ENCODE measurements at regions not wholly inside any gene's neighbourhood (a gene's known extent, or its start where the extent isn't known, plus 50 kb on each side); places are given as distances from the start of the nearest gene placed in this dataset.

- H3K9me2 ChIP-seq (ENCODE audit: insufficient read depth, low read length): no peaks in the 10 kb centered on the region
- no peaks in the 10 kb centered on the region for H3F3A ChIP-seq (ENCODE audit: insufficient read depth, low read length, poor library complexity, severe bottlenecking)
- no peaks in the 10 kb centered on the region for H3K36me3 ChIP-seq (ENCODE audit: insufficient read depth, low read length)
- H3K79me2 ChIP-seq (replicated peaks; ENCODE audit: insufficient read depth, low read length): no peaks in the 10 kb centered on the region
- no peak overlapping the region for H3K4me3 ChIP-seq (ENCODE audit: low read length)
- no peak for TF ChIP-seq RAD21 (conservative IDR thresholded peaks at IDR 0.05)
- H3K9ac ChIP-seq (ENCODE audit: low read length): no peak overlapping the region
- H3K4me2 ChIP-seq (ENCODE audit: low read length): no peak overlapping the region
- no peak overlapping the region for H2AFZ ChIP-seq (ENCODE audit: low read depth, low read length)
- H4K20me1 ChIP-seq (ENCODE audit: insufficient read depth): no peaks in the 10 kb centered on the region
- no peak overlapping the region for H3K27ac ChIP-seq (ENCODE audit: low read length)
- no peaks in the 10 kb centered on the region for H3K27me3 ChIP-seq (ENCODE audit: insufficient read depth, low read depth, low read length)
- no peaks in the 10 kb centered on the region for H3K9me3 ChIP-seq (ENCODE audit: low read length)
Measured at GRCh38 chr2:88834376-88834775, 142.9 kb downstream of the RPIA start.

- Histone ChIP-seq H2AFZ (ENCODE audit: low read depth, low read length) (no peak overlapping the region), H3K27me3 (ENCODE audit: insufficient read depth, low read depth, low read length) (no peaks in the 10 kb centered on the region), H3K9ac (ENCODE audit: low read length) (no peak overlapping the region), H3K9me2 (ENCODE audit: insufficient read depth, low read length) (no peaks in the 10 kb centered on the region), H4K20me1 (ENCODE audit: insufficient read depth) (no peaks in the 10 kb centered on the region), H3K9me3 (ENCODE audit: low read length) (no peaks in the 10 kb centered on the region), H3K36me3 (ENCODE audit: insufficient read depth, low read length) (no peaks in the 10 kb centered on the region), H3K79me2 (replicated peaks; ENCODE audit: insufficient read depth, low read length) (no peaks in the 10 kb centered on the region), H3F3A (ENCODE audit: insufficient read depth, low read length, poor library complexity, severe bottlenecking) (no peaks in the 10 kb centered on the region), H3K4me3 (ENCODE audit: low read length) (no peak overlapping the region), H3K27ac (ENCODE audit: low read length) (no peak overlapping the region), H3K4me2 (ENCODE audit: low read length) (no peak overlapping the region)
- TF ChIP-seq POLR2AphosphoS5 (IDR thresholded peaks at IDR 0.05) (no peak), REST (IDR thresholded peaks at IDR 0.05; ENCODE audit: borderline replicate concordance) (no peak), EZH2 (IDR thresholded peaks at IDR 0.05; ENCODE audit: borderline replicate concordance, insufficient read depth, low read length, poor library complexity, severe bottlenecking) (no peak), SMC3 (conservative IDR thresholded peaks at IDR 0.05; ENCODE audit: poor library complexity) (no peak), TAF1 (IDR thresholded peaks at IDR 0.05; ENCODE audit: low read depth) (no peak), MXI1 (conservative IDR thresholded peaks at IDR 0.05; ENCODE audit: poor library complexity, severe bottlenecking) (no peak), EP300 (conservative IDR thresholded peaks at IDR 0.05; ENCODE audit: poor library complexity, severe bottlenecking) (no peak), RAD21 (conservative IDR thresholded peaks at IDR 0.05) (no peak)
- TF ChIP-seq, protein P1, sequence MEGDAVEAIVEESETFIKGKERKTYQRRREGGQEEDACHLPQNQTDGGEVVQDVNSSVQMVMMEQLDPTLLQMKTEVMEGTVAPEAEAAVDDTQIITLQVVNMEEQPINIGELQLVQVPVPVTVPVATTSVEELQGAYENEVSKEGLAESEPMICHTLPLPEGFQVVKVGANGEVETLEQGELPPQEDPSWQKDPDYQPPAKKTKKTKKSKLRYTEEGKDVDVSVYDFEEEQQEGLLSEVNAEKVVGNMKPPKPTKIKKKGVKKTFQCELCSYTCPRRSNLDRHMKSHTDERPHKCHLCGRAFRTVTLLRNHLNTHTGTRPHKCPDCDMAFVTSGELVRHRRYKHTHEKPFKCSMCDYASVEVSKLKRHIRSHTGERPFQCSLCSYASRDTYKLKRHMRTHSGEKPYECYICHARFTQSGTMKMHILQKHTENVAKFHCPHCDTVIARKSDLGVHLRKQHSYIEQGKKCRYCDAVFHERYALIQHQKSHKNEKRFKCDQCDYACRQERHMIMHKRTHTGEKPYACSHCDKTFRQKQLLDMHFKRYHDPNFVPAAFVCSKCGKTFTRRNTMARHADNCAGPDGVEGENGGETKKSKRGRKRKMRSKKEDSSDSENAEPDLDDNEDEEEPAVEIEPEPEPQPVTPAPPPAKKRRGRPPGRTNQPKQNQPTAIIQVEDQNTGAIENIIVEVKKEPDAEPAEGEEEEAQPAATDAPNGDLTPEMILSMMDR (IDR thresholded peaks at IDR 0.05; ENCODE audit: poor library complexity, severe bottlenecking): no peak
Measured at GRCh38 chr2:88834866-88835265, 143.4 kb downstream of the RPIA start.

DNA sequence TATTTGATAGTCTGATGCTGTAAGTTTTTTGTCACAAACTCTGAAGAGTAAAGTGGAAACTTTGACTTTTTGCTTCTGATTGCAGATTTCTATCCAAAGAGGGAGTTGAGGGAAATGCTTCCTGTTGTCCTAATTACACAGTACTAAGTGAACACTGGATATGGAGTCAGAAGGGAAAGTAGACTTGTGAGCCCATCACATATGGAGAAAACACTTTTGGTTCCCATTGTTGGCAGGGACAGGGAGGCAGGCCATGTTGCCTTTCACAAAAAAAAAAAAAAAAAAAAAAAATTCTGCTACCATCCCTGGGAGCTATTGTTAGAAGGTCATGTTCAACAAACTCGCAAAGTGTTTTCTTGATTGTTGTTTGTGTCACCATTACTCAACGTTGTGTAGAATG lies 144.3 kb downstream of the RPIA start:
- Histone ChIP-seq H3K9me3 (ENCODE audit: low read length) (no peaks in the 10 kb centered on the region), H3K27ac (ENCODE audit: low read length) (no peak overlapping the region), H4K20me1 (ENCODE audit: insufficient read depth) (no peaks in the 10 kb centered on the region), H3K79me2 (replicated peaks; ENCODE audit: insufficient read depth, low read length) (no peaks in the 10 kb centered on the region), H3K36me3 (ENCODE audit: insufficient read depth, low read length) (no peaks in the 10 kb centered on the region), H3K4me3 (ENCODE audit: low read length) (no peak overlapping the region), H3K27me3 (ENCODE audit: insufficient read depth, low read depth, low read length) (no peaks in the 10 kb centered on the region), H3K9me2 (ENCODE audit: insufficient read depth, low read length) (no peaks in the 10 kb centered on the region), H3K4me2 (ENCODE audit: low read length) (no peak overlapping the region), H2AFZ (ENCODE audit: low read depth, low read length) (no peak overlapping the region), H3K9ac (ENCODE audit: low read length) (no peak overlapping the region), H3F3A (ENCODE audit: insufficient read depth, low read length, poor library complexity, severe bottlenecking) (no peaks in the 10 kb centered on the region)
- TF ChIP-seq EZH2 (IDR thresholded peaks at IDR 0.05; ENCODE audit: borderline replicate concordance, insufficient read depth, low read length, poor library complexity, severe bottlenecking) (no peak), TAF1 (IDR thresholded peaks at IDR 0.05; ENCODE audit: low read depth) (no peak), MXI1 (conservative IDR thresholded peaks at IDR 0.05; ENCODE audit: poor library complexity, severe bottlenecking) (no peak), RAD21 (conservative IDR thresholded peaks at IDR 0.05) (no peak), EP300 (conservative IDR thresholded peaks at IDR 0.05; ENCODE audit: poor library complexity, severe bottlenecking) (no peak), POLR2AphosphoS5 (IDR thresholded peaks at IDR 0.05) (no peak), REST (IDR thresholded peaks at IDR 0.05; ENCODE audit: borderline replicate concordance) (no peak), SMC3 (conservative IDR thresholded peaks at IDR 0.05; ENCODE audit: poor library complexity) (no peak)
- TF ChIP-seq, protein P1 (IDR thresholded peaks at IDR 0.05; ENCODE audit: poor library complexity, severe bottlenecking): no peak
